ENCODE measurements at regions not wholly inside any gene's neighbourhood (a gene's known extent, or its start where the extent isn't known, plus 50 kb on each side); places are given as distances from the start of the nearest gene placed in this dataset.

DNA sequence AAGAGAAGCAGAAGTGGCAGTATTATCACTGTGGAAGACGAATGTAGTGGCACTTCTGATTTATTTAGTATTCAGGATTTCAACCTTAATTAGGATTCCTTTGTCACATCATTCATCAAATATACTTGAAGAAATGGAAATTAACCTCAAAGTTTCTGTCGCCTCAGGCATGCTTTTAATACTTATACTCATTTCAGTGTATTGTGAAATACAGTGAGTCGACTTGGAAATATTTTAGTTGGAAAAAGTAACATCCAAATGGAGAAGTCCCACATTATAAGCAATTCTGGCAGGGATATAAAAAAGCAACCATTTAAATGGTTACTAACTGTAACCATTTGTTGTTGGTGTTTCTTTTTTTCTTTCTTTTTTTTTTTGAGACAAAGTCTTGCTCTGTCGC is 648.8 kb downstream of the ARL4A start:
- DNase-seq = no peak

DNA sequence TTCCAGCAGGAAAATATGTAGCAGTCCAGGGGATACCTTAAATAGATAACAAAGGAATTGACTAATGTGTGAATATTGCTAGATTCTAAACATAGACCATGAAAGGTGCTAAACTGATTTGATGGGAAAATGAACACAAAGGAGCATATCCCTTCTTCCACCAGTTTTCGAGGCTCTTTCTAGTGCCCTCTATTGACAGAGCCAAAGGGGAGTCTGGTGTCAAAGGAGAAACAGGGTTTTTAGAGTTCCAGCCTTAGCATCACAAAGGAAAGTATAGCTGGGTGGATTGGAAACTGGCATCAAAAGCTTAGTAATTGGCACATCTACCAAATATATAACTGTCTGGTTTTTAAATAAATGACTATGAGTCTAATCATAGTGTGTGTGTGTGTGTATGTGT is 636.8 kb downstream of the ETV1 start:
- DNase-seq = no peak

GRCh38 chr7:13359656-13360055 is 629.8 kb downstream of the ETV1 start:
- no peak for DNase-seq

DNA sequence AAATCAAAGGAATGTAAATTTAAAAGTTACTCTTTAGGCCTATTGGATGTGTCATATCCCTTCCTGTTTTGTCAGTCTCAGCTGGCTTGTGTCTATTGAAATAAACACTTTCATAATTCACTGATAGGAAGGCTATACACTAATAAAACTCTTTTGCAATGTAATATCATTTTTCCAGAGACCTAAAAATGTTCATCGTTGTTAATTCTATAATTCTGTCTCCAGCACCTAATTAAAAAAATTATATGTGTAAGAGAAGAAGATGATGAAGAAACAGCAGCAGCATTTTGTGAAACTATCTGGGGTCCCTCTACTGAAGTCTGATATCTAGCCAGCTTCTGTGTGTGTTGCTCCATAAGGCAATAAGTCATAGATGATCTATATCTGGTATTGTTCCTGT is 602.7 kb downstream of the ETV1 start:
- no peak for DNase-seq

GRCh38 chr7:13407911-13408310 is 581.6 kb downstream of the ETV1 start:
- no peak for DNase-seq

DNA sequence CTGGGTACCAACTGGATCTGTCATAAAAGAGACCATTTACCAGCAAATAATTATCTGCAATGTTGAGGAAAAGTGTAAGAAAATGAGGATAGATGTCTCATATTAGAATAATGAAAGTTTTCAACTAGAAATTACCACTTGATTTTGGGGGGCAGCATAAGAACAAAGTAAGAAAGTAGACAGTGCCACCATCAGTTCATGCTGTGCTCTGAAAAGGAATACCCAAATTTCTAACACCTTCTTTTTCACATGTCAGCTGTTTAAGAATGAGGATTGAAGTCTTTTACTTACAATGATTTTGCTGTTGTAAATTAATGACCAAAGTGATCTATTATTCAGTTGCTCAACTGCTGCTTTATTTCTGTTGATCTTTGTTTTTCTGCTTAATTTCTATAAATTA is 578.3 kb downstream of the ETV1 start:
- no peak for DNase-seq

- DNase-seq = no peak
These were observed 577.8 kb downstream of the ETV1 start for GRCh38 chr7:13411636-13412035.

DNA sequence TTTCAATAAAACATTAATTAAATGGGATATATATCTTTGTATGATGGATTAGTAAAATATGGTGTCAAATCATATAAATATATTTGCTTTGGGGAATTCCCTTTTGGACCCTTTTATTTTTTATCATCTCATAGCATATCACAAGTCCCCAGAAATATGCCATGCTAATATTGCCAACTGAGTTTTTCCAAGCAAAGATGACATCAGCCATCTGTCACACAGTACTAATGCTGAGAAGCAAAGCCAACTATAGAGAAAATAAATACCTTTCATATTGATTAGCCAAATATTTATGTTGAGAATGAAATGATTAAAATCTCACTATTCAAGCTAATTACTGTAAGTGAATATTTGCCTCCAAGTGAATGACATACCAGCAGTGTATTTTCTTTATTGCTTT is 575.3 kb downstream of the ETV1 start:
- no peak for DNase-seq

DNA sequence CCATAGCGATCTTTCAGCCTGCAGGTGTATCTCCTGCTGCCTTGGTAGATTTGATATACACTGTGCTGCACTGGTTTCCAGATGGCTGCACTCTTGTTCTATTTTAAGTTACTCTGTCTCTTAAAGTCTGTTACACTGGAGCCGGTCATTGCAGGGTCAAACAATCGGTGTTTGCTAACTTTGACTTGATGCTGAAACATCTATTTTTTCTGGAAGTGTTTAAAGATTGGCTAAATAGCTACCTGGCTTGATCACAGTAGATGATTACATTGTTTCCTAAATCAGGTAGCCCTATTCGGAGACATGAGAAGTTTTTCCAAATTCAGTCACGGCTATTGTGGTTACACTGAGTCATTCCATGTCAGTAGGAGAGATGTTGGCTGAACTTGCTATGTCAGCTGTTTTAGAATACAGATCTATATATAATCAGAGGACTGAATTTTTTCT is 574.8 kb downstream of the ETV1 start:
- no peak for DNase-seq

GRCh38 chr7:13416071-13416470 is 573.4 kb downstream of the ETV1 start:
- no peak for DNase-seq

- no peak for DNase-seq
These were observed 572.9 kb downstream of the ETV1 start for GRCh38 chr7:13416544-13416943.

DNA sequence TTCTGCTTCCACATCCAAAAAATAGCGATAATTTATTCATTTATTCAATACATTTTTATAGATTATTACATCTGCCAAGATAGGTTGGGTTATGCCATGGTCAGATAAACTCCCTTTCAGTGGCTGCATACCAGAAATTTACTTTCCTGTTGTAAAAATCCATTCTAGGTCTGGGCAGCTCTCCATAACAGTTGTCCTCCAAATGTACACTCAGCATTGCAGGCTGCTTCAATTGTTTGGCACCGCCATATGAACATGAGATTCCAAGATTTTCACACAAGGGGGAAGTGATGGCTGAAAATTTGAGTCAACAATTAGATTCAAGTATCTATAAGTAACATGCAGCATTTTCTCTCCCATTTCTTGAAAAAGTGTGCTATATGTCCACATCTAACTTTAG is 568.7 kb downstream of the ETV1 start:
- DNase-seq = no peak

- DNase-seq = no peak
These were observed 567.7 kb downstream of the ETV1 start for GRCh38 chr7:13421776-13422175.

DNA sequence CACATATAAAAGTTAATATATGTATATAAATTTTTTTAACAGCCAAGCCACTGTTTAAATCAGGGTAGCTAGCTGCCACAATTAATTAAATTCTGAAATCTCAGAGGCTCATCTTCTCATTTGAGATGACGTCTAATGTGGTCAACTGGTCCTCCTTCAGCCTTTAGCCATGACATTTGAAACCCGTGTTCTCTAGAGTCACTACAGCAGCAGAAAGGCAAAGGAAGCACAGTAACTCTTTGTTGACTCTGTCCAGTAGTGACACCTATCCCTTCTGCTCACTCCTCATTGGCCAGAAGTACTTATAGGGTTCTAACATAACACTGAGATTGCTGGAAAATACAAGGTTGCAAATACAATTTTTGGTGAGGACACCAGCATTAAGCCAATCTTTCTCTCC is 555.5 kb downstream of the ETV1 start:
- no peak for DNase-seq

GRCh38 chr7:13442226-13442625 is 547.2 kb downstream of the ETV1 start:
- DNase-seq = no peak

DNA sequence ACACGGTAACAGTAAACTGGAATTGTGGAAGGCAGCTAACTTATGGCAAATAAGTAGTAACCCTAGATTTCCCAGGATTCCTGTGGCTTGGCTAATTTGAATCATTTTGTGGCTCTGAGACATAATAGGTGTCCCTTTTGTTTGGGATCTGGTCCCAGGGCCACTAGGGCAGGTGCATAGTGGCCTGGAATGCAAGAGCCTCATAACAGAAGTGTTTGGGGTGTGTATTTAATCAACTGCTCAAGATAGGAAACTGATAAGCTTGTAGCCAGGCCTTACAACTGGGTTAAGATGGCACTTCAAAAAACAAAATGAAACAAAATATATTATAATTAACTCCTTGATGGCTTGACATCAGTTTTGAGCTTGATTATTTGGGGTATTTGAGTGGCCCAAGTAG is 541.8 kb downstream of the ETV1 start:
- no peak for DNase-seq

DNA sequence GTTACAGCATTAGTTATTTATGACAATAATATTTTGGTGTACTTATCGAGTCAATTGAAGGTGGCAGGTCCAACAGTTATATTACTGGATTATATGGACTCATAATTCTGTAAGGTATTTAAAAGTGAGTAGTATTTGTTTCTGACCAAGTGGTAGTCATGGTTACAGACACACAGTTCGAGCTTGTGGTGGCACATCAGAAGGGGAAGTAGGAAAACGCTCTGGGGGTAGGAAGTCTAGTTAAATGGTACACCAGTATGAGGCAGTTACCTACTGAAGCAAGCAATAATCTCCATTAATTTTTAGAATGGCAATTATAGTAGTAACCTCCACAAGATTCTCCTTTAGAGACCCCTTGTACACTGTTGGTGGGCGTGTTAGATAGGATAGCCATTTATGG is 541.2 kb downstream of the ETV1 start:
- no peak for DNase-seq

- DNase-seq = no peak
These were observed 540.0 kb downstream of the ETV1 start for GRCh38 chr7:13449460-13449859.

GRCh38 chr7:13454916-13455592 is 534.4 kb downstream of the ETV1 start:
- no peak for DNase-seq

GRCh38 chr7:13457790-13458189 is 531.7 kb downstream of the ETV1 start:
- DNase-seq = no peak

- DNase-seq = no peak
These were observed 522.5 kb downstream of the ETV1 start for GRCh38 chr7:13466874-13467547.

- DNase-seq = no peak
These were observed 512.5 kb downstream of the ETV1 start for GRCh38 chr7:13476881-13477444.

DNA sequence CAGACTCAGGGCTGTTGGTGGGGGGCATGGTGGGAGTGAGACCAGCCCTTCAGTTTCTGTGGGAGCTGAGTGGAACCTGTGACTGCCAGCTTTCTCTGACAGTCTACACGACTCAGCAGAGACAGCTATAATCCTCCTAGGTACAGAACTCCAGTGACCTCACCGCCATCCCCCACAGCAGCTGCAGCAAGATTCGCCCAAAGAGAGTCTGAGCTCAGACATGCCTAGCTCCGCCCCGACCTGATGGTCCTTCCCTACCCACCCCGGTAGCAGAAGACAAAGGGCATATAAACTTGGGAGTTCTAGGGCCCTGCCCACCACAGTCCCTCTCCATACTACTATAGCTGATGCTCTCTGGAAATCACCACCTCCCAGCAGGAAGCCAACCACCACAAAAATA is 500.1 kb downstream of the ETV1 start:
- DNase-seq = no peak

- no peak for DNase-seq
These were observed 492.5 kb downstream of the ETV1 start for GRCh38 chr7:13496976-13497375.

GRCh38 chr7:13508586-13508985 is 480.9 kb downstream of the ETV1 start:
- DNase-seq = no peak

Measured in stimulated activated CD4-positive, alpha-beta T cell treated with anti-CD3 and anti-CD28 coated beads, Interleukin-15, amount 100 ng/mL, for 24 hours (primary cell).